ENCODE measurements at regions not wholly inside any gene's neighbourhood (a gene's known extent, or its start where the extent isn't known, plus 50 kb on each side); places are given as distances from the start of the nearest gene placed in this dataset.

- intact Hi-C loops (cut with micrococcal nuclease; ENCODE audit: unreplicated experiment): no loop called here
These were observed 237.7 kb upstream of the TMC3 start for GRCh38 chr15:81611679-81612078.

GRCh38 chr15:81608309-81608829 lies 234.4 kb upstream of the TMC3 start:
- peaks cover 4% of the 10 kb centered on the region for H3K27me3 Mint-ChIP-seq (ENCODE audit: insufficient read depth, unreplicated experiment)
- CTCF ChIA-PET: no interaction called here
- BruUV-seq (replicated peaks): no TSS peak
- DNase-seq: no peak
- no peaks in the 10 kb centered on the region for H3K4me1 Mint-ChIP-seq (ENCODE audit: low read depth, unreplicated experiment)
- intact Hi-C loops (cut with micrococcal nuclease; ENCODE audit: unreplicated experiment): no loop called here
- H3K9me3 Mint-ChIP-seq (ENCODE audit: unreplicated experiment): peaks cover 11% of the 10 kb centered on the region
- no peak overlapping the region for H3K4me3 ChIP-seq (ENCODE audit: low read depth, low read length)
- H3K4me1 ChIP-seq: no peaks in the 10 kb centered on the region
- no peaks in the 10 kb centered on the region for H3K9me3 ChIP-seq
- no peaks in the 10 kb centered on the region for H3K36me3 ChIP-seq (ENCODE audit: control insufficient read depth, insufficient read depth, low read length)
- H3K27ac Mint-ChIP-seq (ENCODE audit: unreplicated experiment): no peak overlapping the region
- H3K36me3 Mint-ChIP-seq (ENCODE audit: insufficient read depth, unreplicated experiment): no peaks in the 10 kb centered on the region
- H3K27me3 ChIP-seq (replicated peaks; ENCODE audit: control insufficient read depth, insufficient read depth, low read length): no peaks in the 10 kb centered on the region
- no peak overlapping the region for H3K4me3 Mint-ChIP-seq (ENCODE audit: unreplicated experiment)
- no peak for TF ChIP-seq CTCF (IDR thresholded peaks at IDR 0.05; ENCODE audit: insufficient read depth in 1 of 2, low read depth in 1 of 2, low read length in 1 of 2, severe bottlenecking in 1 of 2, unreplicated experiment in 1 of 2)
- POLR2A ChIA-PET: no interaction called here

More at GRCh38 chr15:81611679-81612078, 237.7 kb upstream of the TMC3 start:
- Mint-ChIP-seq H3K4me1 (ENCODE audit: low read depth, unreplicated experiment) (no peaks in the 10 kb centered on the region), H3K4me3 (ENCODE audit: unreplicated experiment) (no peak overlapping the region), H3K27ac (ENCODE audit: unreplicated experiment) (no peak overlapping the region), H3K9me3 (ENCODE audit: unreplicated experiment) (no peaks in the 10 kb centered on the region), H3K27me3 (ENCODE audit: insufficient read depth, unreplicated experiment) (peaks cover 4% of the 10 kb centered on the region), H3K36me3 (ENCODE audit: insufficient read depth, unreplicated experiment) (no peaks in the 10 kb centered on the region)
- H3K4me1 ChIP-seq: no peaks in the 10 kb centered on the region
- BruUV-seq (replicated peaks): no TSS peak
- no peaks in the 10 kb centered on the region for H3K9me3 ChIP-seq
- no peak for TF ChIP-seq CTCF (IDR thresholded peaks at IDR 0.05; ENCODE audit: insufficient read depth in 1 of 2, low read depth in 1 of 2, low read length in 1 of 2, severe bottlenecking in 1 of 2, unreplicated experiment in 1 of 2)
- DNase-seq: no peak
- CTCF ChIA-PET: no interaction called here
- H3K4me3 ChIP-seq (ENCODE audit: low read depth, low read length): no peak overlapping the region
- no peaks in the 10 kb centered on the region for H3K36me3 ChIP-seq (ENCODE audit: control insufficient read depth, insufficient read depth, low read length)
- H3K27me3 ChIP-seq (replicated peaks; ENCODE audit: control insufficient read depth, insufficient read depth, low read length): no peaks in the 10 kb centered on the region
- POLR2A ChIA-PET: no interaction called here

- Histone ChIP-seq H3K4me3 (ENCODE audit: low read depth, low read length) (no peak overlapping the region), H3K36me3 (ENCODE audit: control insufficient read depth, insufficient read depth, low read length) (no peaks in the 10 kb centered on the region), H3K27me3 (replicated peaks; ENCODE audit: control insufficient read depth, insufficient read depth, low read length) (no peaks in the 10 kb centered on the region), H3K4me1 (no peaks in the 10 kb centered on the region), H3K9me3 (peaks cover 8% of the 10 kb centered on the region; the same call in 1 of the 2 replicates)
- Mint-ChIP-seq H3K4me1 (ENCODE audit: low read depth, unreplicated experiment) (no peaks in the 10 kb centered on the region), H3K36me3 (ENCODE audit: insufficient read depth, unreplicated experiment) (no peaks in the 10 kb centered on the region), H3K9me3 (ENCODE audit: unreplicated experiment) (peaks cover 41% of the 10 kb centered on the region), H3K27ac (ENCODE audit: unreplicated experiment) (no peak overlapping the region), H3K27me3 (ENCODE audit: insufficient read depth, unreplicated experiment) (peaks cover 2% of the 10 kb centered on the region), H3K4me3 (ENCODE audit: unreplicated experiment) (no peak overlapping the region)
- BruUV-seq (replicated peaks): no TSS peak
- ChIA-PET CTCF (no interaction called here), POLR2A (no interaction called here)
- no peak for DNase-seq
- no peak for TF ChIP-seq CTCF (IDR thresholded peaks at IDR 0.05; ENCODE audit: insufficient read depth in 1 of 2, low read depth in 1 of 2, low read length in 1 of 2, severe bottlenecking in 1 of 2, unreplicated experiment in 1 of 2)
- intact Hi-C loops (cut with micrococcal nuclease; ENCODE audit: unreplicated experiment): no loop called here
These were observed 230.7 kb upstream of the TMC3 start for GRCh38 chr15:81604713-81605112.
